ENCODE measurements at regions not wholly inside any gene's neighbourhood (a gene's known extent, or its start where the extent isn't known, plus 50 kb on each side); places are given as distances from the start of the nearest gene placed in this dataset.

DNA sequence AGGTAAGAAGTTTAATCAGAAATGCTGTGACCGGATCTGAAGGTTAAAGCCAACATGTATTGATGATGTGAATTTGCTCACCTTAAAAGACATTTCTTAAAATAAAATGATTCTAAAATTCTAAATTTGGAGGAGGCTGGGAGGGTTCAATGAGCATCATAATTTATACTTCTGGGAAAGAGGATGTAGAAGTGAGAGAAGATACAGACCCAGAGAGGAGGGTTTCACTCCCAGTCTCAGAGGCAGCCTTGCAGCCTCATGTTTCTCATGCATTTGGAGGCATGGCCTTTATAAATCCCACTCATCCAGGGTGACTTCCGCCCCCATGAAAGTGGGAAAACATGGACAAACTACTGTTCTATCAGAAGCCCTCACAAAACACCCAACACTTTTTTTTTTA is 305.6 kb upstream of the PITRM1 start:
- no peak for DNase-seq

DNA sequence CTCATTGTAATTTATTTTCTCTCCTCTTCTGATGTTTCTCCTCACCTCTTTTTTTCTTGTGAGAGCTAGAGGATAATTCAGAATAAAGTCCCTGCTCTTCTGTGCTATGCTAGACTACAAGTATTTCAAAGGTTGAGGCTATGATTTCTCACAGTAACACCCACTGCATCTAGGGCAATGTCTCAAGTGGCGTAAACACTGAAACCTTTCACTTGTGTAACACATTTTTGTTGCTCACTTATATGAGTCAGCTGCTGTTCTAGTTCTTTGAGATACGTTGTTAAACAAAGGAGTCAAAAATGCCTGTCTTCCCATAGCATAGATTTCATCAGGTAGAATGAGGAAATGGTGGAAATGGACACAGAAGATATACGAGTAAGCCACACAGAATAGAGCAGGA is 305.1 kb upstream of the PITRM1 start:
- DNase-seq, result no peak

DNA sequence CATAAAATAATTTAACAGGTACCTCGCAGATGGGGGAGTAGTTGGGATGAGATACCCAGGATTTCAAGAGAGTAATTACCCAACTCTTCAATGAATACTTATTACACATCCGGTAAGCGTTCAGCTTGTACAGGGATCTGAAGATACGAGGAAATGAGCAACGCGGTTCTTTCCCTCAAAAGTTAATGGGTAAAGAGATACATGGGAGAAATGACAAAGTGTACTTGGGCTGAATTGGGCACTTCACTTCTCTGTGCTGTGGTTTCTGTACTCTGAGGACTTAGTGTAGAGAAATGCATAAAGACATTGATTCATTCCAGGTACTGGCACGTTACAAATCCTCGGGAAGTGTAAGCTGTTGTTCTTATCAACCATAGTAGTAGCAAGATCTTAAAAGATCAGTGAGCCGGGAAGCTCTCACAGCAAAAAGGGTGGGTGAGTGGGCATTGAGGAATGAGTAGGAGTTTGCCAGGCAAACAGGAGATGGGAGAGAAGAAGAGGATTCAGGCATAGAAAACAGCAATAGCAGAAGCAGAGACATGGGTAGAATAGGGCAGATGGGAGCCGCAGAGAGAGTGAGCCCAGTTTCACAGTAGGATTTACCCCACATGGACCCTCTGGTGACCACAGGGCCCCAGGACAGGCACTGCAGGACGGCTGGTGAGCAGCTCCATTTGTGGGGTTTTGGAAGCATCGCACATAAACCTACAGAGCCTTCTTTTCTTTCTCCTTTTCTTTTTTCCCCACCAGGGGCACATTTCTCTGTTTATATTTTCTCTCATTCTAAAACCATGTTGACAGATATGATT is 304.3 kb upstream of the PITRM1 start:
- DNase-seq, result no peak

DNA sequence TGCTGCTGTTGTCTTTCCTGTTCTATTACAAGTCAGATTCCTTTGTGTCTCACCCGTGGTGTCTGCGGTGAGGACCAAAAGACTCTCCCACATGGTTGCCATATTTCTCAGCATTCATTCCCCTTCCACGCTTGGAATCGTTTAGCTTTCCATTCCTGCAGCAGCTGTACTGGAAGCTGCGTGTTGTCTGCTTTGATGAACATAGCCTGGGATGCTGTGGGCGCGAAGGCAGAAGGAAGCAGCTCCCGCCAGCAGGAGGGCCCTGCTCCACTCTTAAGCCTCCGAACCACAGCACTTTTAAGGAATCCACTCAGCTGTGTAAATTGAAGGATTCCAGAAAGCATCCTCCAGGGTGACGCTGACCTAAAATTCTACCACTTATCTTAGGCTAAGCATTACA is 303.6 kb upstream of the PITRM1 start:
- DNase-seq, result no peak

DNA sequence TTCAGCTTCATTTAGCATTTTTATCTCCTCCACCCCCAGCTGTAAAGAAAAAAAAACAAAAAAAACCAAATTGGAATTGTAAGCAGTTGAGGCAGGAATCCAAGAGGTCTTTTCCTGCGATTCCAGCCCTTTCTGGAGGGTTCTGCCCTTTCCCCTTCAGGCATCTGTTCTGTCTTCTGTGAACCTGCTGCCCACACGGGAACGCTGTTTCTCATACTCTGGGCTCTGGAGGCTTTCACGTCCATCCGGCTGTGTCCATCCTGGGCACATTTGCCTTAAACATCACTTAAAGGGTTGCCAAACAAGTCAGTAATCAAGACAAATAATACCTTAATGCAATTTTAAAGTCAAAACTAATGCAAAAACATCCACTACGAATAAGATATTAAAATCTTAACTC is 302.8 kb upstream of the PITRM1 start:
- no peak for DNase-seq

DNA sequence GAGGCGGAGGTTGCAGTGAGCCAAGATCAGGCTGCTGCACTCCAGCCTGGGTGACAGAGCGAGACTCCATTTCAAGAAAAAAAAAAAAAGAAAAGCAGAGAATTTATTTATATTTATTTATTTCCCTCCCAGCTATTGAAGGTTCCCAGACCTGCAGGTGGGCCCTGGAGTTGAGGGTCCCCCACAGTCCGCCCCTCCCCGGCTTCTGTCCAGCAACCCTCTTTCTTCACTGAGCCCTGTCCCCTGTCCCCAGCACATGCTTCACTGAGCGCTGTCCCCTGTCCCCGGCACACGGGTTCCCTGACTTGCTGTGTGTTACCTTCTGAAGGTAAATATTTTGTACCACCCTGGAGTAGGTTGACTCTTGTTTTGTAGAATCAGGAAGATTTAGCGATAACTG is 301.7 kb upstream of the PITRM1 start:
- DNase-seq, result no peak

DNA sequence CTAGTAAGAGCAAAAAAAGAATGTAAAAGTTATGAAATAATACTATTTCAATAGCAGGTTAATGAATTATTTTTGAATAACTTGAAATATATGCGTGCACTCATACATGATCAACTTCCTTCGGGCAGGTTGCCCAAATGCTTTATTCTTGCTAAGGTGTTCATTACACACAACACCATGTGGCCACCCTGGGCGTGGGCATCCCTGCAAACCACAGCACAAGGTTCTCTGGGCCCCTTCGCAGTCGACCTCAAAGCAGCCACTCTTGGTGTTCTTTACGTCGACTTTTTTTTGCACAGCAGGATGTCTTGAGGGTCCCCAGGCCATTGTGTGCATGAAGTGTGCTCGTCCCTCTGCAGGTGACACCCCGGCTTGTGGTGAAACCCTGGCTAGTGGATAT is 300.7 kb upstream of the PITRM1 start:
- DNase-seq, result peak in 1 of 2 donors; percentile 19

DNA sequence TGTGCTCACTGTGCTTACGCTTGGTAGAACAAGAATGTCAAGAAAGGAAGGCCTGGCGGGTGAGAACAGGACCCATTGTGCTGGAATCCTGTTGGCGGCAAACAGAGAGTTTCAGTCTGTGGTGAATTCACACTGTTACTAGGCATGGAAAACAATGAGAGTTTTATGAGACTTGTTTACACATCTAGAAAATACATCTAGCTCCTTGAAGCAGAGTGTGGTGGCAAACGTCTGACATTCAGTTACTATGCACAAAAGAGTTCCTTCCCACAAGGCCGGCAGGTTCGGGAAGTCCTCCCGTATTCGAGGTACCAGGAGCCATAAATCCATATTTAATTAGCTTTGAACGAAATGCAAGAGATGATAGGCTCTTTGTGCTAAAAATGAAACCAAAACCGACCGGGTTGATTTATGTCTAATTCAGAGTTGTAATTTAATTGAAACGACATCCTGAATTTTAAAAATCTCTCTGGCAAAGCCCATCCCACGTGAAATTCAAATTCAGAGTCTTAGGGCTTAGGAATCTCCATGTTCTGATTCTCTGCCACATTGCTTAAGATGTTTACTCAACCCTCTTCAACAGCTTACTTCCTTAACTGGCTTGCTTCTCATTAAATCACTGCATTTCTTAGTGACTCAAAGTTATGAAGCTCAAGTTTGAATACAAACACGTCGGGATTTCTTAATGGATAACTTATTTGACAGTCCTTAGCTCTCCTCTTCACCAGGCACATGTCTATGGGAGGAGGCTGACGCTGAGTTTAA is 299.9 kb upstream of the PITRM1 start:
- peak in 1 of 2 donors; percentile 25 for DNase-seq

DNA sequence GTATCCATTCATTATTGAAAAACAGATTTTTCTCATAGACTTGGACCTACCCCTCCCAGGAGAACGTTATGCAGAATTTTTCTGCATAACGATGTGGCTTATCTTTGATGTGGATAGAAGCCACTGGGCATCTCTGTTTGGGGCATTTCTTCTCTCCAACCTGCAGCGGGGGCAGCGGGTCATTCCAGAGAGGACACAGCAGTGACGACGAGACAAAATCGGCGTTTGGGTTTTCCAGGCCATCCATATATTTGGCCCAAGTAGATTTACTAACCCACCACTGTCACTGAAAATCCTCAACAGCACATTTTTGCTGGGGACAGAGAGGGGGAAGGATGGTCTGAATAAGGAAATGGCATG is 299.3 kb upstream of the PITRM1 start:
- DNase-seq, result no peak

DNA sequence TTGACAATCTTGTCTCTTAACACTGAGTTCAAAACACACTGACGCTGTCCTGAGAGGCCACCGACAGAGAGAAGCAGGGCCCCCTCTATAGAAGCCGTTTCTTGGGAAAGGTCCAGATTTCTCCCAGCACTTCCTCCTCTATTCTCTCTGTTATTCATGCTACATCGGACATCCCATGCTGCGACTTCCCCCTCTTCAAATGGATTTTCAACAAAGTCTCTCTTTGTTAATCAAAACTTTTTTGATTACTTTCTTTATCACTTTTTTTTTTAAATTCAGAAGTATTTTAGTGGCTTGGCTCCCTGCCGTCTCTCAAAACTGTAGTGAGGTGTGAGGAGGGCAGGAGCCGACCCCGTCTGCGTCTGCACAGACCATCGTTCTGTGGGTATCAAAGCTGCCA is 298.9 kb upstream of the PITRM1 start:
- DNase-seq, result no peak

DNA sequence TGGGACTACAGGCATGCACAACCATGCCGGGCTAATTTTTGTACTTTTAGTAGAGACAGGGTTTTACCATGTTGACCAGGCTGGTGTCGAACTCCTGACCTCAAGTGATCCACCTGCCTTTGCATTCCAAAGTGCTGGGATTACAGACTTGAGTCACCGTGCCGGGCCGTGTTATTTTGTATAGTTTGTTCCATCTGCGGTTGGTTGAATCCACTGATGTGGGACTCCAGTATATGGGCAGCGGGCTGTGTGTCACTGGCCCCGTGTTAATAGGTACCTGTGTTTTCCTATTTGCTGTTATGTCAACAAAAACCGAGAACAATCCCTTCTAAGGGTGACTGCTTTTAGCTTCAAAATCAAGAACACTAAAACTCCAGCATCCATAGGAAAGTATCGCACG is 297.6 kb upstream of the PITRM1 start:
- DNase-seq, result no peak

DNA sequence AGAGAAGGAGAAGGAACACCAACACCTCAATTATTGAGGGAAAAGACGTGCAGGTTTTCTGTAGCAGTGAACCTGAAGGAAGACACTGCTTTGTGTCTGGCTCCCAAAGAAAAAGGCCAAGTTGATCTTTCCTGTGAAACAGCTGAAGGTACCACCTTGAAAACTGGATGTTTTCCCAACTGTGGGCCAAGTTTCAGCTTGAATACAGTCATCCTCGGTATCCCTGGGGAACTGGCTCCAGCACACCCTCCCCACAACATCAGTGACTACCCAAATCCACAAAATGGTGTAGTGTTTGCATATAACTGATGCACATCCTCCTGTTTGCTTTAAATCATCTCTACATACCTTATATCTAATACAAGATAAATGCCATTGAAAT is 297.0 kb upstream of the PITRM1 start:
- no peak for DNase-seq

DNA sequence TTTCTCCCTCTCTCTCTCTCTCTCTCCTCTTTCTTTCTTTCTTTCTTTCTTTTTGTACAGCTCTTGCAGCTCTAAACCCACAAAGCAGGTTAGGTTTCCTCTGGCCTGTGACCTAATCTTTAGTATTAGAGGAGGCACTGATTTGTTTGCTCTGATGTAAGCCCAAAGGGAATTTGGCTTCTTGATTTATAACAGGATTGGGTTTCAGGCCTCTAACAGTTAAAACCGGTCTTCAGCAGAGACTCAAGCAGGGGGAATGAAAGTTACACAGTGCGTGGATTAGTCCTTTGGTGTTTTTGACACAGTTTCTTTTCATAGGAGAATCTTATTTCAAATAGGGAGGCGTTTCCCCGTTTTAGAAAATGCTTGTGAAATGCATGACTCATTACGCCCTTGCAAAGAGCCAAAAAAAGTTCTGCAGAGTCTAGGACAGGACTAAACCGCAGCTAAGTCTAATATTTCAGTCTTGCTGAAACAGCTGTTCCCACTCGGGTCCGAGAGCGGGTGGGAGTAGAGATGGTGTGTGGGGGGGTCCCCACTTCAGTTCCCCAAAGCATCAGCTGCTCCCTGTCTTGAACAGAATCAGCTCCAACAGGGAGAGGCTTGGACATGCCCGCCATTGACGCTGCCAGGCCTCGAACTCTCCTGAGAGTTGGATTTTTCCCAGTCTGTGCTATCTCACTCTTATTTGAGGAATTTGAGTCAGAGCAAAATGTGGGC is 296.5 kb upstream of the PITRM1 start:
- peak in 1 of 2 donors; percentile 32 for DNase-seq

DNA sequence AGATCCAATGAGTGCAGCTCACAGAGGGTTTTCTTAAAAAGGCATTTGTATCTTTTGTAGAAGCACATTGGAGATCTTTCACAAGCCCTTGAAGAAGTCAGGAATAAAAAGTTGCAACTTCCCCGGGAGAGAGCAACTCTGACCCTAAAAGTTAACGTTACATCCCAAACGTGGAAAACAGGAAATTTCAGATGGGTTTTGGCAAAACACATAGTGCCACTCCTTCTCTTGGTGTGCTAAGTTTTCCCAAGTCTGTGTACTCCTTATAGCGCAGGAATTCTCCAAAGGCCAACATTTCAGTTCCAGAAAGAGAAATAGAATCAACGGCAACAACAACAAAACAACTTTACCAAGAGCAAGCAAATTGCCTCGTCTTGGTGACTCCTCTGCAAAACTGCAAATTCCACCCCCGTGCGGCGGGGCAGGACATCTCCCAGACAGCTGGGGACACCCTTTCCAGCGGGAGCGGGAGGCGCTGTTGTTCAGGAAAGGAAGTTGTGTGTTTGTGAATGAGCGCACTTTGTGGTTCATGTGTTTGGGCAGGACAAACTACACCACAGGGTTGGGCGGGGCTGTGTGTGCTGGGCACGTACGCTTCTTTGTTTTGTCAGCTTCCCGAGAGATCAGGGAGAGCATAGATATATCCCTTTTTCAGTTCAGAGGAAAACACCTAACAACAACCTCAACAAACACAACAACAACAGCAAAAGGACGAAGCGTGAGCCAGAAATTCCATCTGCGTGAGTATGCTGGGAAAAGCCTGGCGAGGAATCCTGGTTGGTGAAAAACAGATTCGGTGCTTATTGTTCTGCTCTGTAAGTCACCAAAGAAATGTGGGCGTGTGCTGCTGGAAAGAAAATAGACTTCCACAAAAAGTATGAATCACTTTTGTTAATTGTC is 294.7 kb upstream of the PITRM1 start:
- DNase-seq, result peak in 1 of 2 donors; percentile 15

DNA sequence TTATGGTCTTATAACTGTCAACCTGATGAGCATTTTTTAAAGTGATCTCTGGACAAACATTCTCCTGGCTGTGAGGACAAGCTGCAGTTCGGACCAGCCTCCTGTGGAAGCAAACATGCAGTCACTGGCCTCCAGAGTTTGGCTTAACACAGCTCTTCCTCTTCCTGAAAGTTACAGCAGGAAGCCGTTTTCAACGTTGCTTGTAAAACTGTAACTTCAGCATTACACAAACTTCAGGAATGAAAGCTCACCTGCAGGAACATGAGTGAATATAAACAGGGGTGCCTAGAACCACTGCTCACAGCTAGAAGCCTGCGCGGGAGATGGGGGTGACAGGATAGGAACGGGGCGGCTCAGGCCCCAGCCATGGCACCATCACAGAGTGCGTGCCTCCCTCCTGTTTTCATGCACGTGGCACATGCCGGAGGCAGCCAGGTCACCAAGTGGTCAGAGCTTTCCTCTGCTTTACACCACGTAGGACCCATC is 292.9 kb upstream of the PITRM1 start:
- no peak for DNase-seq

DNA sequence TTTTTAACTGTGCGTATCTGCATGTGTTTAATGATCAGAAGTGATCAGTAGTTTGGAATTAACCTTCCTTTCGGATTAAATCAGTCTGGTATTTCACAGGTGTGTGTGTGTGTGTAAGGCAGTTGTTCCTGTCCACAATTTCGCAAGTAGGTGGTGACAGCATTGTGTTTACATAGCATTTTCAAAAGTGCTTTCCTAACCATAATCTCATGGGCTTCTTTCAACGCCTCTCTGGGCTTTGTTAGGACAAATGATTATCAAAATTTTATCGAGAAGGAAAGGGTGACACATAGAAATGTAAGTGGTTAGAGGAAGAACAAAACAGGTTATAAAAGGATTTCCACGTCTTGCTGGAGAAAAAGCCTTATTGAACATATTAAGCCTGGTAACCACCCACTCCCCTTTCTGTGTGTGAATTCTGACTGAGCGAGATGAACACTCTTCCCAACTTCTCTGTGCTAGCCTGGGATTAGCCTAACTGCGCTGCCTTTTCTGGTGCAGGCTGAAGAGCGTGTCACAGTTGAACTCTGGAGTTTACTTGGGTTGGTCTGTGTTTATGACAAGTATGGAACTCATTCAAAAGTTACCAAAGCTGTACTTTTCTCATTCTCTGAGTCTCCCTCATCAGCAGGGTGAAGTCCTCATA is 292.3 kb upstream of the PITRM1 start:
- no peak for DNase-seq

DNA sequence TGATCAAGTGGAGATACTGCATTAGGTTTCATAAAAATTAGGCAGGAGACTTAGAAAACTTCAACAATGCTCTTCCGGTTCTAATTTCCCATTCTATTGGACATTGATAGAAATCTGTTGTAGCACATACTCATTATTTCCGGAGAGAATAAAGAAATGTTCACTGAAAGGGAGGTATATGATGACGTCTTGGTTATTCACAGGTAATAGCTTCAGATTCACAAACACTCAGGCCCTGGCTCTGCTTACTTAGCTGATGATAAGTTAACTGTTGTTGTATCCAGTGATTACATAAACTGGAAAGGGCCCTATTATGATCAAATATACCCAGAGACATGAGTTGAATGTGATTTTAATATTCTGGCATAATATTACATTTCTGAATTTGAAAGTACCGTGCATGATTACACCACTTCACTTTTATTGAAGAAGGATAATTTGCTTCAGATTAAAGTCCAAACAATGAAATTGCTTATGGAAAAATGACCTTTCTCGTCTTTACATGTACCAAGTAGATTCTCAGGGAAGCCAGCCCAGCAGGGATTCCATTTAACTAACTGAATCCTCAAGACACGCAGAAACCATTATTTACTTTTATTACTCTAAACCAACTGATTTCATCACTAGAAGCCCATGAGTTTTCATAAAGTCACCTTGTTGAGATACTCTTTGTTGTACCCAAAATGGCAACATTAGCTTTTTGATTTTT is 288.0 kb upstream of the PITRM1 start:
- DNase-seq, result no peak

DNA sequence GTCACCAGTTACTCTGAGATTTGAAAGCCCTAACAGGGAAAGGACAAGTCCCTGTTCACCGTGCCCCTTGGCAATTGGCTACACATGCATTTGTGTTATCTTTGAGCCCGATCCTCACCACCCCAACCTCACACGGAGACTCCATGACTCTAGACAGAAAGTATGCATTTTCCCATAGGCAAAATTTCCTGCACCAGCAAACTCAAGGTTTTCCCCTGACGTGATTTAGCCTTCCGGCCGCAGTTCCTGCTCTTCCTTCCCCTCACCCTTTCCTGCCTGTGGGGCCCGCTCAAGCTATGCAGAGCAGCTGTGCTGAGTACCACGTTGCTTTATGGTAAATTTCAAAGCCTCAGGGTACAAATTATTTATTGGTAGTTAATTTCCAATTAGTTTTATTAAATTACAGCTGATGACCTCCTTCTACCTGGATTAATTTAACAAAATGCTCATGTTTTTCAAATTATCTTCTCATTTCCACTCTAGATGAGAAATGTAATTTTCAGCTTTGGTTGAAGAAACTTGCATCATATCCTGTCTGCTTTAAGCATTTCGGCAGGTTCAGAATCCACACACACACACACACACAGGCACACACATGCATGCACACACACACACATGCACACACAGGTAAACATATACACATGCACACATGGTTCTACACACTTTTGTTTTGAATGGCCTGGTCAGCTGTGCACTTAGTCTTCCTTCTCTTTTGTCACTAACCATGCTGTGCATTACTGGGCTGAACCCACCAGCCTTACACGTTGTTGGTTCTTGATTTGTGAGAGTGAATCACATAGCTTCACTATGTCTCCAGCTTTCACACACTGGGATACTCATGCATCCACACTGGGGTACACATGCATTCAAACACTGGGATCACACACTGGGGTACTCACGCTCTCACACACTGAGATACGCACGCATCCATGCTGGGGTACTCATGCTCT is 283.1 kb upstream of the PITRM1 start:
- no peak for DNase-seq

DNA sequence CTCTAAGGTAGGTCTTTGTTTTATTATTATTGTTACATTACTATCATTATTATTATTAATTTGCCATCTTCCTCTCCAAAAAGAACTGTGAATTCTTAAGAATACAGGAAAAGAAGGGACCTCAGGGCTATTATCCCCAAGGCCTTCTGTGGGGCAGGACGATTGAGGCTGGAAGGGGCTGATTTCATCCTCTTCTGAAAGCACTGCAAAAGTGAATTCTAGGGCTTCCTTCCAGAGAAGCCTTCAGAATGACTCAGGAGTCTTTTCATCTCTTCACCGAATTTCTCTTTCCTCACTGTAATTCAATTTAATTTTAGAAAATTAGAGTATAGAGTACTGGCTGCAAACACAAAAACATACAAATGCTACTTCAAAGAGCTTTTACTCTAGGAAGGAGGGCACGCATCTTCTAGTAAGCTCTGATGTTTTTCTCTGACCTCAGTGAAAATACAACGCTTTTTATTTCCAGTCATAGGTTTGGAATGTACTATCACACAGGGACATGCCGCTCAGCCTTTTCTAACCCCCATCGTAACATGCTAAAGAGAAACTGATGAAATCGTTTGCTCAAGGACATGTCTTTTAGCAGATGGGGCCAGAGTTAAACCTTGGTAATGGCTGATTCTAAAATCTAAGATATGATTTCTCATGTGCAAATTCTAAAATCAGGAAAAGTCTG is 280.2 kb upstream of the PITRM1 start:
- no peak for DNase-seq

DNA sequence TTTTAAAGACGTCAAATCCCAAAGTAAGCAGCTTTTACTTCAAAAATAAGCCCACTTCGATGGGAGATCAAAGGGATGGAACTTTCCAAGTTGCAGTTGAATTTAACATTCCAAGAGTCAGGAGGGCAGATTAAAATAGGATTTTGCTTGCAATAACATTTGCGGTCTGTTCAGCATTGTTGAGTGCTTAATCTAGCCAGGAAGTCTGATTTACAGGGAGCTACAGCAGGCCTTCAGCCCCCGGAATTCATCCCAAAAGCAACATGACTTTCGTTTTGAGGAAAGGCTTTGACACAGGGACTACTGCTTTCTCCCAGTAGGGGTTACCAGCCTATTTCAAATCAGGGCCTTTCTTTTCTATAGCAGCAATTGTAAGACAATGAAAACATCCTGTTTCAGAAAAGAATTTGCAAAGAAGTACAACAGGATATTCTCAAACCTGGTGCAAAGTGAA is 279.6 kb upstream of the PITRM1 start:
- no peak for DNase-seq
